HCT116 (cell line): ENCODE measurements at regions not wholly inside any gene's neighbourhood (a gene's known extent, or its start where the extent isn't known, plus 50 kb on each side); places are given as distances from the start of the nearest gene placed in this dataset.

Experiments
- ATAC-seq: fragments of 200-7000 bp; cut with Tn5 transposase; 2 replicates; pipeline ENCODE4 v1.9.1; 2020; ENCODE audit warnings: mild to moderate bottlenecking, moderate library complexity
- BruUV-seq: library from RNA; stranded (reverse); fragments of 400-500 nt; replicated peaks from 2 replicates; lab custom pipeline; 2021; lab: Mats Ljungman, UMichigan
- CTCF ChIA-PET: fragments of 300-600 bp; sonication (Branson Sonifier 250); formaldehyde crosslinking; loops from one replicate; lab custom pipeline; 2021; ENCODE audit warnings: antibody characterized with exemption; lab: Charles Lee
- POLR2A ChIA-PET: fragments of 300-600, 350-600 bp; sonication (Branson Sonifier 250); formaldehyde crosslinking; loops from one replicate; lab custom pipeline; 2021; ENCODE audit warnings: antibody characterized with exemption; lab: Charles Lee
- RAD21 ChIA-PET, 2 experiments: fragments of 300-600 bp; sonication (Branson Sonifier 250); formaldehyde crosslinking; loops; one replicate each; lab custom pipeline; 2023; ENCODE audit warnings: low total read pairs in 2 of 2; ENCODE audit not compliant: uncharacterized antibody in 2 of 2, unreplicated experiment in 2 of 2, low non-redundant PET in 1 of 2; lab: Charles Lee
- DNase-seq: peaks from one replicate; pipeline ENCODE4 v3.0.0-alpha.2; 2010; ENCODE audit warnings: low read depth, low spot score
- H2AFZ ChIP-seq: fragments of 200-600 bp; shearing (Covaris generic), sonication (generic); 2 replicates; pipeline ENCODE4 v1.6.1; 2017; ENCODE audit warnings: low read depth, mixed run types, mixed read lengths, antibody characterized with exemption, low read length; ENCODE audit not compliant: poor library complexity, severe bottlenecking
- H3K27ac ChIP-seq: 2 replicates; pipeline ENCODE4 v1.5.1; 2012; ENCODE audit warnings: low read depth, low read length
- H3K27me3 ChIP-seq: fragments of 200-600 bp; sonication (generic); 2 replicates; pipeline ENCODE4 v1.6.1; 2016; ENCODE audit warnings: mixed run types, low read length, mixed read lengths; ENCODE audit not compliant: insufficient read depth
- H3K36me3 ChIP-seq, 2 experiments: fragments of 200-500 bp in 1 of 2; fragments of 200-600 bp in 1 of 2; sonication (Bioruptor generic) in 1 of 2; sonication (generic) in 1 of 2; 2 replicates each; pipeline versions ENCODE4 v1.5.1 to v1.6.1; 2014 to 2016; ENCODE audit warnings: low read length in 2 of 2, inconsistent platforms in 1 of 2, mixed read lengths in 1 of 2, mixed run types in 1 of 2; ENCODE audit not compliant: insufficient read depth in 2 of 2, control insufficient read depth in 1 of 2
- H3K4me1 ChIP-seq, 2 experiments: fragments of 200-600 bp in 1 of 2; sonication (generic) in 1 of 2; 2 replicates each; pipeline versions ENCODE4 v1.5.1 to v1.6.1; 2012 to 2017; ENCODE audit warnings: low read length in 2 of 2, inconsistent platforms in 1 of 2, mild to moderate bottlenecking in 1 of 2, mixed read lengths in 1 of 2, mixed run types in 1 of 2, moderate library complexity in 1 of 2; ENCODE audit not compliant: insufficient read depth in 2 of 2, control insufficient read depth in 1 of 2
- H3K4me2 ChIP-seq: fragments of 200-600 bp; sonication (generic); 2 replicates; pipeline ENCODE4 v1.6.1; 2017; ENCODE audit warnings: mixed run types, low read length, mixed read lengths
- H3K4me3 ChIP-seq, 2 experiments: fragments of 200-600 bp in 1 of 2; sonication (generic) in 1 of 2; replicated peaks in 1 of 2; 2 replicates each; pipeline ENCODE4 v1.5.1; 2011 to 2016; ENCODE audit warnings: low read length in 2 of 2, control low read depth in 1 of 2, low read depth in 1 of 2, mild to moderate bottlenecking in 1 of 2, mixed read lengths in 1 of 2, mixed run types in 1 of 2
- H3K79me2 ChIP-seq: fragments of 200-600 bp; sonication (generic); 2 replicates; pipeline ENCODE4 v1.6.1; 2017; ENCODE audit warnings: mild to moderate bottlenecking, mixed run types, low read length, moderate library complexity, mixed read lengths; ENCODE audit not compliant: insufficient read depth
- H3K9ac ChIP-seq: fragments of 200-600 bp; sonication (generic); 2 replicates; pipeline ENCODE4 v1.6.1; 2016; ENCODE audit warnings: low read length, mixed read lengths
- H3K9me2 ChIP-seq: fragments of 200-600 bp; sonication (generic), shearing (Covaris generic); 2 replicates; pipeline ENCODE4 v1.6.1; 2017; ENCODE audit warnings: mixed run types, mild to moderate bottlenecking, moderate library complexity; ENCODE audit not compliant: insufficient read depth
- H3K9me3 ChIP-seq, 2 experiments: fragments of 200-500 bp in 1 of 2; fragments of 200-600 bp in 1 of 2; sonication (Bioruptor generic) in 1 of 2; sonication (generic) in 1 of 2; 2 replicates each; pipeline ENCODE4 v1.6.1; 2014 to 2017; ENCODE audit warnings: low read length in 2 of 2, mixed read lengths in 2 of 2, inconsistent platforms in 1 of 2, low read depth in 1 of 2, mild to moderate bottlenecking in 1 of 2, mixed run types in 1 of 2, moderate library complexity in 1 of 2; ENCODE audit not compliant: control insufficient read depth in 1 of 2, insufficient read depth in 1 of 2
- H4K20me1 ChIP-seq: fragments of 200-600 bp; sonication (generic), shearing (Covaris generic); 2 replicates; pipeline ENCODE4 v1.6.1; 2017; ENCODE audit warnings: mixed run types, mild to moderate bottlenecking, moderate library complexity; ENCODE audit not compliant: insufficient read depth
- ATF3 ChIP-seq: IDR thresholded peaks from 2 replicates; pipeline ENCODE4 v1.6.1; 2012
- CTCF ChIP-seq, 3 experiments: fragments of 200-600 bp in 1 of 3; sonication (generic) in 1 of 3; IDR thresholded peaks in 2 of 3; conservative IDR thresholded peaks in 1 of 3; 2 replicates each; pipeline ENCODE4 v1.5.1; 2012 to 2017; ENCODE audit warnings: low read depth in 2 of 3, low read length in 2 of 3, antibody characterized with exemption in 1 of 3, borderline replicate concordance in 1 of 3, control low read depth in 1 of 3, mild to moderate bottlenecking in 1 of 3, mixed read lengths in 1 of 3, mixed run types in 1 of 3, moderate library complexity in 1 of 3; ENCODE audit not compliant: insufficient read depth in 1 of 3
- EGR1 ChIP-seq: IDR thresholded peaks from 2 replicates; pipeline ENCODE4 v1.6.1; 2012; ENCODE audit warnings: low read depth
- ELF1 ChIP-seq: IDR thresholded peaks from 2 replicates; pipeline ENCODE4 v1.6.1; 2012; ENCODE audit warnings: low read depth, borderline replicate concordance
- EZH2phosphoT487 ChIP-seq: fragments of 200-600 bp; IDR thresholded peaks from 2 replicates; pipeline ENCODE4 v1.6.1; 2018; ENCODE audit warnings: antibody characterized with exemption, borderline replicate concordance
- MAX ChIP-seq: IDR thresholded peaks from 2 replicates; pipeline ENCODE4 v1.6.1; 2012
- POLR2A ChIP-seq: IDR thresholded peaks from 2 replicates; pipeline ENCODE4 v1.7.0; 2011; ENCODE audit warnings: borderline replicate concordance; ENCODE audit not compliant: insufficient read depth, insufficient read length; ENCODE audit errors: extremely low read depth
- SIN3A ChIP-seq: IDR thresholded peaks from 2 replicates; pipeline ENCODE4 v1.6.1; 2012; ENCODE audit warnings: low read depth
- SP1 ChIP-seq: IDR thresholded peaks from 2 replicates; pipeline ENCODE4 v1.6.1; 2012; ENCODE audit warnings: low read depth
- SRF ChIP-seq: IDR thresholded peaks from 2 replicates; pipeline ENCODE4 v1.6.1; 2012; ENCODE audit warnings: low read depth
- TCF7L2 ChIP-seq: IDR thresholded peaks from 2 replicates; pipeline ENCODE4 v1.7.0; 2011; ENCODE audit warnings: borderline replicate concordance, inconsistent platforms; ENCODE audit not compliant: insufficient read depth, insufficient read length; ENCODE audit errors: extremely low read depth
- ZFX ChIP-seq: fragments of 450-650 bp; IDR thresholded peaks from 2 replicates; pipeline ENCODE4 v1.6.1; 2017
- intact Hi-C: fragments of 100-400 bp; cut with micrococcal nuclease; formaldehyde crosslinking; loops from 2 replicates; pipeline ENCODE4 v1.10.0; 2022

DNA sequence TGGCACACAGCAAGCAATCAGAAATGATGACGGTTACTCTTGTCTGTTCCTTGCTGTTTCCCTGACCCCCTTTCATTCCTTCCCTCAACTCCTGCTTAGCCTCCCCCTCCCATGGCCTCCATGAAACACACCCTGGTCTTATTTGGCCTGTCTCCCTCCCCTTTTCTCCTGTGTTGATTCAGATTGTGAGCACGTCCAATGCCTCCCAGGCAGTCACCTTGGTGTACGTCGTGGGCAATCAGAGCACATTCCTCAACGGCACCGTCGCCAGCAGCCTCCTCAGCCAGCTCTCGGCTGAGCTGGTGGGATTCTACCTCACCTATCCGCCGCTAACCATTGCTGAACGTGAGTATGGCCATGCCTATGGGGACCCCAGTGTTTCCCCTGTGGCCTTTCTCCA lies 141.1 kb downstream of the C11orf91 start:
- H2AFZ ChIP-seq: no peak overlapping the region
- TF ChIP-seq SRF (no peak), SIN3A (no peak), EZH2phosphoT487 (no peak), ATF3 (no peak), TCF7L2 (no peak), ZFX (no peak), ELF1 (no peak), CTCF (IDR thresholded peaks at IDR 0.05 in 2 of 3, conservative IDR thresholded peaks at IDR 0.05 in 1 of 3; ENCODE audit: borderline replicate concordance in 1 of 3, insufficient read depth in 1 of 3, low read depth in 2 of 3, low read length in 2 of 3) (no peak), EGR1 (no peak), POLR2A (no peak), SP1 (no peak), MAX (no peak)
- no peaks in the 10 kb centered on the region for H3K79me2 ChIP-seq
- DNase-seq (no peak), ATAC-seq (no peak)
- RAD21 ChIA-PET: no interaction called here
- no peaks in the 10 kb centered on the region for H4K20me1 ChIP-seq
- CTCF ChIA-PET: no interaction called here
- H3K36me3 ChIP-seq: no peaks in the 10 kb centered on the region
- no peaks in the 10 kb centered on the region for H3K9me2 ChIP-seq
- no peak overlapping the region for H3K4me2 ChIP-seq
- H3K27me3 ChIP-seq: no peaks in the 10 kb centered on the region
- H3K4me3 ChIP-seq: no peak overlapping the region
- no peak overlapping the region for H3K27ac ChIP-seq
- peaks cover 0 to 25% of the 10 kb centered on the region in 2 experiments; a peak in 3 of 4 replicates for H3K4me1 ChIP-seq
- no TSS peak for BruUV-seq
- H3K9me3 ChIP-seq: no peaks in the 10 kb centered on the region
- intact Hi-C loops: no loop called here
- POLR2A ChIA-PET: no interaction called here
- H3K9ac ChIP-seq: no peak overlapping the region
